ENCODE measurements at regions not wholly inside any gene's neighbourhood (a gene's known extent, or its start where the extent isn't known, plus 50 kb on each side); places are given as distances from the start of the nearest gene placed in this dataset.

DNA sequence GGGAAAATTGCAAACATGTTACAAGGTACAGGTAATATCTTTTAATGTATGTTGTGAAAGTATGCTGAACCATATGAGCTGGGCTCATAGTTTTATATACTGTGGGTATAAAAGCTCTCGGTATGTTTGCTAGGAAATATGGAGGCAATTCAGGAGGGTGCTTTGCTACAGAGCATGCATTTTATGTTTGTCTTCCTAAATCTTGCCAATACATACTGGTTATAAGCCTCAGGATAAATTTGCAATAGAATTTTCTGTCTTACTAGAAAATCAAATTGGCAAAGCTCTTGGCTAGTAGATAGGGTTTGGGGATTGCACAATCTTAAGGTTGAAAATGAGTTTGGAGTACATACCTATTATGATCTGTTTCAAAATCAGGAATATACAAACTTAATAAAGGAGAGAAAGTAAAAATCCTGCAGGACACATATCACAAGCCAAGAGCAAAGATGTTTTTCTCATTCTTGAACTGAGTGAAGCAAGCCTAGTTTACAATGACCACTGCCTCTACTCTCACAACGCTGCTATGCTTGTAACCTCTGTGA is 751.2 kb downstream of the HDGFL1 start:
- DNase-seq (ENCODE audit: low read depth, low spot score), result no peak
- TF ChIP-seq, protein P1, sequence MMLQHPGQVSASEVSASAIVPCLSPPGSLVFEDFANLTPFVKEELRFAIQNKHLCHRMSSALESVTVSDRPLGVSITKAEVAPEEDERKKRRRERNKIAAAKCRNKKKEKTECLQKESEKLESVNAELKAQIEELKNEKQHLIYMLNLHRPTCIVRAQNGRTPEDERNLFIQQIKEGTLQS (IDR thresholded peaks at IDR 0.05), result no peak
- TF ChIP-seq ELF1 (IDR thresholded peaks at IDR 0.05; ENCODE audit: borderline replicate concordance, low read depth) (no peak), EGR1 (IDR thresholded peaks at IDR 0.05; ENCODE audit: low read depth) (no peak), POLR2A (IDR thresholded peaks at IDR 0.05; ENCODE audit: borderline replicate concordance, extremely low read depth, insufficient read depth, insufficient read length) (no peak), SIN3A (IDR thresholded peaks at IDR 0.05; ENCODE audit: low read depth) (no peak), EZH2 (IDR thresholded peaks at IDR 0.05) (no peak), ZNF274 (IDR thresholded peaks at IDR 0.05; ENCODE audit: low read depth, low read length) (no peak), SRF (IDR thresholded peaks at IDR 0.05; ENCODE audit: low read depth) (no peak), TCF7L2 (IDR thresholded peaks at IDR 0.05; ENCODE audit: borderline replicate concordance, extremely low read depth, insufficient read depth, insufficient read length) (no peak), CEBPB (IDR thresholded peaks at IDR 0.05; ENCODE audit: low read depth) (no peak)
- TF ChIP-seq, protein P2, sequence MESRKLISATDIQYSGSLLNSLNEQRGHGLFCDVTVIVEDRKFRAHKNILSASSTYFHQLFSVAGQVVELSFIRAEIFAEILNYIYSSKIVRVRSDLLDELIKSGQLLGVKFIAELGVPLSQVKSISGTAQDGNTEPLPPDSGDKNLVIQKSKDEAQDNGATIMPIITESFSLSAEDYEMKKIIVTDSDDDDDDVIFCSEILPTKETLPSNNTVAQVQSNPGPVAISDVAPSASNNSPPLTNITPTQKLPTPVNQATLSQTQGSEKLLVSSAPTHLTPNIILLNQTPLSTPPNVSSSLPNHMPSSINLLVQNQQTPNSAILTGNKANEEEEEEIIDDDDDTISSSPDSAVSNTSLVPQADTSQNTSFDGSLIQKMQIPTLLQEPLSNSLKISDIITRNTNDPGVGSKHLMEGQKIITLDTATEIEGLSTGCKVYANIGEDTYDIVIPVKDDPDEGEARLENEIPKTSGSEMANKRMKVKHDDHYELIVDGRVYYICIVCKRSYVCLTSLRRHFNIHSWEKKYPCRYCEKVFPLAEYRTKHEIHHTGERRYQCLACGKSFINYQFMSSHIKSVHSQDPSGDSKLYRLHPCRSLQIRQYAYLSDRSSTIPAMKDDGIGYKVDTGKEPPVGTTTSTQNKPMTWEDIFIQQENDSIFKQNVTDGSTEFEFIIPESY (IDR thresholded peaks at IDR 0.05; ENCODE audit: extremely low read depth, insufficient replicate concordance, low read length), result no peak
- TF ChIP-seq, protein P3, sequence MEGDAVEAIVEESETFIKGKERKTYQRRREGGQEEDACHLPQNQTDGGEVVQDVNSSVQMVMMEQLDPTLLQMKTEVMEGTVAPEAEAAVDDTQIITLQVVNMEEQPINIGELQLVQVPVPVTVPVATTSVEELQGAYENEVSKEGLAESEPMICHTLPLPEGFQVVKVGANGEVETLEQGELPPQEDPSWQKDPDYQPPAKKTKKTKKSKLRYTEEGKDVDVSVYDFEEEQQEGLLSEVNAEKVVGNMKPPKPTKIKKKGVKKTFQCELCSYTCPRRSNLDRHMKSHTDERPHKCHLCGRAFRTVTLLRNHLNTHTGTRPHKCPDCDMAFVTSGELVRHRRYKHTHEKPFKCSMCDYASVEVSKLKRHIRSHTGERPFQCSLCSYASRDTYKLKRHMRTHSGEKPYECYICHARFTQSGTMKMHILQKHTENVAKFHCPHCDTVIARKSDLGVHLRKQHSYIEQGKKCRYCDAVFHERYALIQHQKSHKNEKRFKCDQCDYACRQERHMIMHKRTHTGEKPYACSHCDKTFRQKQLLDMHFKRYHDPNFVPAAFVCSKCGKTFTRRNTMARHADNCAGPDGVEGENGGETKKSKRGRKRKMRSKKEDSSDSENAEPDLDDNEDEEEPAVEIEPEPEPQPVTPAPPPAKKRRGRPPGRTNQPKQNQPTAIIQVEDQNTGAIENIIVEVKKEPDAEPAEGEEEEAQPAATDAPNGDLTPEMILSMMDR (IDR thresholded peaks at IDR 0.05 in 2 of 3, conservative IDR thresholded peaks at IDR 0.05 in 1 of 3; ENCODE audit: borderline replicate concordance in 1 of 3, insufficient read depth in 1 of 3, low read depth in 2 of 3, low read length in 2 of 3), result no peak
- Histone ChIP-seq H3K9me3 (ENCODE audit: control insufficient read depth in 1 of 2, insufficient read depth in 1 of 2, low read depth in 1 of 2, low read length in 2 of 2) (peaks cover 0 to 12% of the 10 kb centered on the region in 2 experiments; a peak in 1 of 4 replicates), H3K4me1 (ENCODE audit: control insufficient read depth in 1 of 2, insufficient read depth in 2 of 2, low read length in 2 of 2) (no peaks in the 10 kb centered on the region), H4K20me1 (ENCODE audit: insufficient read depth) (no peaks in the 10 kb centered on the region), H3K4me2 (ENCODE audit: low read length) (no peak overlapping the region), H3K79me2 (ENCODE audit: insufficient read depth, low read length) (no peaks in the 10 kb centered on the region), H3K4me3 (replicated peaks in 1 of 2; ENCODE audit: low read depth in 1 of 2, low read length in 2 of 2) (no peak overlapping the region), H3K9ac (ENCODE audit: low read length) (no peak overlapping the region), H3K36me3 (ENCODE audit: control insufficient read depth in 1 of 2, insufficient read depth in 2 of 2, low read length in 2 of 2) (no peaks in the 10 kb centered on the region), H2AFZ (ENCODE audit: low read depth, low read length, poor library complexity, severe bottlenecking) (no peak overlapping the region), H3K27ac (ENCODE audit: low read depth, low read length) (no peak overlapping the region), H3K27me3 (ENCODE audit: insufficient read depth, low read length) (no peaks in the 10 kb centered on the region), H3K9me2 (ENCODE audit: insufficient read depth) (no peaks in the 10 kb centered on the region)
- ATAC-seq, result no peak
- ChIA-PET POLR2A (no interaction called here), RAD21 (ENCODE audit: low non-redundant PET in 1 of 2, low total read pairs in 2 of 2, uncharacterized antibody in 2 of 2, unreplicated experiment in 2 of 2) (no interaction called here), CTCF (no interaction called here)
- intact Hi-C loops (cut with micrococcal nuclease), result no loop called here
- no TSS peak for BruUV-seq (replicated peaks)
